Posterior vena cava (tissue), 2 donors: ENCODE measurements at regions not wholly inside any gene's neighbourhood (a gene's known extent, or its start where the extent isn't known, plus 50 kb on each side); places are given as distances from the start of the nearest gene placed in this dataset.
A peak's percentile ranks its signal among the peaks of the same experiment; 100 is the strongest.

ENCODE experiments used
- DNase-seq: peaks from one replicate; pipeline ENCODE4 v3.0.0-alpha.2; 2020; ENCODE audit warnings: low spot score
- intact Hi-C, 2 donors: fragments of 100-400 bp; cut with DNase I; formaldehyde crosslinking; loops; one replicate each; pipeline versions ENCODE4 v1.14.1 to v1.14.2; 2022 to 2023
- donor health status: DM: yes; HTN: yes; CAD: no.
- donor health status: DM: yes; HTN: yes; CAD: no.

GRCh38 chr16:72394526-72394925, 222.6 kb upstream of the PMFBP1 start:
- intact Hi-C loops, result no loop called here
- DNase-seq, result no peak

GRCh38 chr16:72389791-72390190, 217.8 kb upstream of the PMFBP1 start:
- intact Hi-C loops, result no loop called here
- DNase-seq, result no peak

GRCh38 chr16:72388007-72388406, 216.1 kb upstream of the PMFBP1 start:
- intact Hi-C loops, result no loop called here

GRCh38 chr16:72384651-72385050, 212.7 kb upstream of the PMFBP1 start:
- DNase-seq, result no peak
- intact Hi-C loops, result no loop called here

More at GRCh38 chr16:72388007-72388406, 216.1 kb upstream of the PMFBP1 start:
- DNase-seq, result no peak

GRCh38 chr16:72380283-72380682, 208.3 kb upstream of the PMFBP1 start:
- intact Hi-C loops, result no loop called here

GRCh38 chr16:72373201-72373600, 201.2 kb upstream of the PMFBP1 start:
- intact Hi-C loops, result no loop called here
- DNase-seq, result no peak

More at GRCh38 chr16:72380283-72380682, 208.3 kb upstream of the PMFBP1 start:
- DNase-seq, result no peak

GRCh38 chr16:72372087-72373045, 200.4 kb upstream of the PMFBP1 start:
- intact Hi-C loops, result no loop called here

GRCh38 chr16:72371307-72372086, 199.5 kb upstream of the PMFBP1 start:
- DNase-seq, result no peak
- intact Hi-C loops, result no loop called here

More at GRCh38 chr16:72372087-72373045, 200.4 kb upstream of the PMFBP1 start:
- no peak for DNase-seq

GRCh38 chr16:72369274-72369673, 197.3 kb upstream of the PMFBP1 start:
- intact Hi-C loops, result no loop called here
- DNase-seq, result no peak

GRCh38 chr16:72367851-72368250, 195.9 kb upstream of the PMFBP1 start:
- DNase-seq, result no peak
- intact Hi-C loops, result no loop called here

- intact Hi-C loops, result no loop called here
- no peak for DNase-seq
Observed at GRCh38 chr16:72362973-72363372, 191.0 kb upstream of the PMFBP1 start.

GRCh38 chr16:72362476-72362875, 190.5 kb upstream of the PMFBP1 start:
- intact Hi-C loops, result no loop called here
- no peak for DNase-seq

- intact Hi-C loops, result no loop called here
- DNase-seq, result no peak
Observed at GRCh38 chr16:72357910-72358309, 186.0 kb upstream of the PMFBP1 start.

- no peak for DNase-seq
- intact Hi-C loops, result no loop called here
Observed at GRCh38 chr16:72355561-72355960, 183.6 kb upstream of the PMFBP1 start.

- intact Hi-C loops, result no loop called here
- no peak for DNase-seq
Observed at GRCh38 chr16:72349719-72350118, 177.8 kb upstream of the PMFBP1 start.

GRCh38 chr16:72332926-72333325, 161.0 kb upstream of the PMFBP1 start:
- intact Hi-C loops, result no loop called here

GRCh38 chr16:72324578-72324977, 152.6 kb upstream of the PMFBP1 start:
- intact Hi-C loops, result no loop called here
- peak; percentile 60 for DNase-seq

More at GRCh38 chr16:72332926-72333325, 161.0 kb upstream of the PMFBP1 start:
- no peak for DNase-seq

- no peak for DNase-seq
- intact Hi-C loops, result no loop called here
Observed at GRCh38 chr16:72317446-72317845, 145.5 kb upstream of the PMFBP1 start.

- intact Hi-C loops, result no loop called here
- DNase-seq, result no peak
Observed at GRCh38 chr16:72313903-72314302, 141.9 kb upstream of the PMFBP1 start.

GRCh38 chr16:72312828-72313227, 140.9 kb upstream of the PMFBP1 start:
- intact Hi-C loops, result no loop called here
- no peak for DNase-seq
